Amniotic stem cell (primary cell): ENCODE measurements at regions not wholly inside any gene's neighbourhood (a gene's known extent, or its start where the extent isn't known, plus 50 kb on each side); places are given as distances from the start of the nearest gene placed in this dataset.

ENCODE experiments used
- DNase-seq: peaks from one replicate; lab custom pipeline; 2025; lab: John Stamatoyannopoulos, UW

- DNase-seq, result no peak
Observed at GRCh38 chr20:51218603-51219002, 195.7 kb upstream of the KCNG1 start.

- DNase-seq, result no peak
Observed at GRCh38 chr20:51217347-51218045, 194.6 kb upstream of the KCNG1 start.

GRCh38 chr20:51216850-51217249 is 193.9 kb upstream of the KCNG1 start:
- DNase-seq, result no peak

GRCh38 chr20:51212816-51213215 is 189.9 kb upstream of the KCNG1 start:
- DNase-seq, result no peak

- no peak for DNase-seq
Observed at GRCh38 chr20:51211191-51211590, 188.3 kb upstream of the KCNG1 start.

GRCh38 chr20:51210084-51210483 is 187.2 kb upstream of the KCNG1 start:
- DNase-seq, result no peak

- DNase-seq, result no peak
Observed at GRCh38 chr20:51208162-51208561, 185.3 kb upstream of the KCNG1 start.

- DNase-seq, result no peak
Observed at GRCh38 chr20:51206032-51206662, 183.2 kb upstream of the KCNG1 start.

- no peak for DNase-seq
Observed at GRCh38 chr20:51204794-51205193, 181.9 kb upstream of the KCNG1 start.

- no peak for DNase-seq
Observed at GRCh38 chr20:51204051-51204715, 181.3 kb upstream of the KCNG1 start.

- DNase-seq, result no peak
Observed at GRCh38 chr20:51202304-51202703, 179.4 kb upstream of the KCNG1 start.

GRCh38 chr20:51199920-51200319 is 177.0 kb upstream of the KCNG1 start:
- no peak for DNase-seq

GRCh38 chr20:51198876-51199523 is 176.1 kb upstream of the KCNG1 start:
- DNase-seq, result no peak

- no peak for DNase-seq
Observed at GRCh38 chr20:51198238-51198637, 175.3 kb upstream of the KCNG1 start.

GRCh38 chr20:51196991-51197651 is 174.2 kb upstream of the KCNG1 start:
- no peak for DNase-seq

- no peak for DNase-seq
Observed at GRCh38 chr20:51195990-51196389, 173.1 kb upstream of the KCNG1 start.

- no peak for DNase-seq
Observed at GRCh38 chr20:51195419-51195901, 172.6 kb upstream of the KCNG1 start.

GRCh38 chr20:51193066-51193772 is 170.3 kb upstream of the KCNG1 start:
- no peak for DNase-seq

GRCh38 chr20:51190783-51191180 is 167.9 kb upstream of the KCNG1 start:
- no peak for DNase-seq

GRCh38 chr20:51189814-51190782 is 167.2 kb upstream of the KCNG1 start:
- DNase-seq, result no peak
